Endodermal cell (in vitro differentiated cells): ENCODE measurements at regions not wholly inside any gene's neighbourhood (a gene's known extent, or its start where the extent isn't known, plus 50 kb on each side); places are given as distances from the start of the nearest gene placed in this dataset.

Experiments used
- DNase-seq: peaks from one replicate; pipeline ENCODE4 v3.0.0-alpha.2; 2017
- H3K27ac ChIP-seq: 2 replicates; pipeline ENCODE4 v1.5.1; 2013; ENCODE audit warnings: mild to moderate bottlenecking, low read depth, low read length, moderate library complexity
- H3K27me3 ChIP-seq: 2 replicates; pipeline ENCODE4 v1.6.1; 2013; ENCODE audit warnings: mild to moderate bottlenecking, low read length, moderate library complexity; ENCODE audit not compliant: insufficient read depth, control insufficient read depth, poor library complexity, severe bottlenecking
- H3K36me3 ChIP-seq: 2 replicates; pipeline ENCODE4 v1.7.0; 2013; ENCODE audit warnings: mild to moderate bottlenecking, low read length, moderate library complexity; ENCODE audit not compliant: control insufficient read depth, insufficient read depth
- H3K4me1 ChIP-seq: one replicate; pipeline ENCODE4 v1.7.0; 2013; ENCODE audit warnings: low read length; ENCODE audit not compliant: control insufficient read depth, insufficient read depth
- H3K4me3 ChIP-seq: 2 replicates; pipeline ENCODE4 v1.5.1; 2013; ENCODE audit warnings: mild to moderate bottlenecking, low read length, moderate library complexity
- H3K9ac ChIP-seq: 2 replicates; pipeline ENCODE4 v1.6.1; 2013; ENCODE audit warnings: mild to moderate bottlenecking, low read length, moderate library complexity; ENCODE audit not compliant: poor library complexity, severe bottlenecking; ENCODE audit errors: extremely low read depth
- H3K9me3 ChIP-seq: 2 replicates; pipeline ENCODE4 v1.6.1; 2013; ENCODE audit warnings: mild to moderate bottlenecking, low read length, moderate library complexity; ENCODE audit not compliant: control insufficient read depth
- H3K27ac Mint-ChIP-seq: 2 replicates; pipeline ENCODE4 v1.8.0; 2020; ENCODE audit warnings: mixed read lengths
- H3K27me3 Mint-ChIP-seq: 2 replicates; pipeline ENCODE4 v1.8.0; 2021; ENCODE audit warnings: mild to moderate bottlenecking, mixed read lengths; ENCODE audit not compliant: insufficient read depth
- H3K36me3 Mint-ChIP-seq: 2 replicates; pipeline ENCODE4 v1.8.0; 2020; ENCODE audit warnings: low read depth, mixed read lengths
- H3K4me1 Mint-ChIP-seq: 2 replicates; pipeline ENCODE4 v1.8.0; 2020; ENCODE audit warnings: mixed read lengths
- H3K4me3 Mint-ChIP-seq: 2 replicates; pipeline ENCODE4 v1.8.0; 2020; ENCODE audit warnings: mild to moderate bottlenecking, moderate library complexity, mixed read lengths
- H3K9me3 Mint-ChIP-seq: 2 replicates; pipeline ENCODE4 v1.8.0; 2020; ENCODE audit warnings: mild to moderate bottlenecking, mixed read lengths
- CTCF ChIP-seq: fragments of 200-600 bp; sonication (generic); conservative IDR thresholded peaks from 2 replicates; pipeline ENCODE4 v1.5.0; 2021; ENCODE audit warnings: antibody characterized with exemption, mild to moderate bottlenecking
- WGBS, 2 experiments: methylation state at CpG; one replicate each; pipeline versions ENCODE4 v1.1.5 to v1.1.7; 2013; ENCODE audit warnings: missing lambda C conversion rate in 2 of 2, mixed read lengths in 1 of 2; ENCODE audit not compliant: insufficient coverage in 1 of 2, insufficient read length in 1 of 2; 5-methylcytosine and 5-hydroxymethylcytosine counted together

DNA sequence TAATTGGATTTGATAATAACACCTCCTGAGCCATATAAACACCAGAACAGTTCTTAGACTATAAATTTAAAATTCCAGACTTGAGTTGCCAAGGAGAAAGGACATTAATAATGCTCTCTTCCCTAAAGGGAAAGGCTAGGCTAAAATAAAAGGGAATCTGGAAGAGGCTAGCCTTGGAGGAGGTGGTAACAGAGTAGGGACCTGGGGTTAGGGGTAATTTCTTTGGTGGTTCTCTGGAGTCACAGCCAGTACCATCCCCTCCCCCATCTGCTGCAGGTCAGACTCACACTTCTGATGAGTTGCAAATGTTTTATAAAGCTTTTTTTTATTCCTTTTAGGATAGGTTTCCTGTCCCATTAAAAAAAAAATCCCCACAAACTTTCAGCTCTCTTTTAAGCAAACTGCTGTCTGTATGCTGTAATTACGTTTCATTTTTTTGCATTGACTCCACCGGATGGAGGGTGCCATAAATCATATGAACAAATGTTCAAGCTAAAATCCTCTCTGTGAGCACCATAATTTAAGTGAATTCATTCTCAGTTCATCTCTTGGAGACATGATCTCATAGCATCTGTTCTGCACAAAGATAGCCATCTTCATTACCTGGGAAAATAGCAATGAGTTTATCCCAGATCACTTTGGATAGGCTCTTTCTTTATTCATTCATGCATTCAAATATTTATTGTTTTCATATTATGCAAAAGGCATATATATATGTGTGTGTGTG is 379.6 kb downstream of the TTLL7 start:
- Mint-ChIP-seq H3K4me1 (peaks cover 8% of the 10 kb centered on the region), H3K27ac (no peak overlapping the region), H3K36me3 (no peaks in the 10 kb centered on the region), H3K9me3 (no peaks in the 10 kb centered on the region), H3K27me3 (peaks cover 13% of the 10 kb centered on the region), H3K4me3 (no peak overlapping the region)
- H3K9ac ChIP-seq = no peak overlapping the region
- no peak for DNase-seq
- WGBS, 2 experiments = 88 to 94% methylated on average over 2 of the region's 2 CpGs
- H3K36me3 ChIP-seq = no peaks in the 10 kb centered on the region
- H3K27me3 ChIP-seq = peaks cover 21% of the 10 kb centered on the region
- no peaks in the 10 kb centered on the region for H3K9me3 ChIP-seq
- no peak overlapping the region for H3K4me3 ChIP-seq
- H3K27ac ChIP-seq = no peak overlapping the region
- TF ChIP-seq CTCF = no peak
- H3K4me1 ChIP-seq = no peaks in the 10 kb centered on the region

- Histone ChIP-seq H3K9me3 (no peaks in the 10 kb centered on the region), H3K36me3 (no peaks in the 10 kb centered on the region), H3K9ac (no peak overlapping the region), H3K27me3 (peaks cover 9% of the 10 kb centered on the region), H3K4me3 (no peak overlapping the region), H3K27ac (no peak overlapping the region), H3K4me1 (no peaks in the 10 kb centered on the region)
- H3K36me3 Mint-ChIP-seq = no peaks in the 10 kb centered on the region
- no peak for DNase-seq
- H3K27me3 Mint-ChIP-seq = peaks cover 9% of the 10 kb centered on the region
- TF ChIP-seq CTCF = no peak
- H3K9me3 Mint-ChIP-seq = no peaks in the 10 kb centered on the region
- no peak overlapping the region for H3K27ac Mint-ChIP-seq
- peaks cover 8% of the 10 kb centered on the region for H3K4me1 Mint-ChIP-seq
- no peak overlapping the region for H3K4me3 Mint-ChIP-seq
- 92 to 97% methylated on average over 7 of the region's 7 CpGs for WGBS, 2 experiments
Measured at GRCh38 chr1:83617883-83618282, 381.0 kb downstream of the TTLL7 start.

DNA sequence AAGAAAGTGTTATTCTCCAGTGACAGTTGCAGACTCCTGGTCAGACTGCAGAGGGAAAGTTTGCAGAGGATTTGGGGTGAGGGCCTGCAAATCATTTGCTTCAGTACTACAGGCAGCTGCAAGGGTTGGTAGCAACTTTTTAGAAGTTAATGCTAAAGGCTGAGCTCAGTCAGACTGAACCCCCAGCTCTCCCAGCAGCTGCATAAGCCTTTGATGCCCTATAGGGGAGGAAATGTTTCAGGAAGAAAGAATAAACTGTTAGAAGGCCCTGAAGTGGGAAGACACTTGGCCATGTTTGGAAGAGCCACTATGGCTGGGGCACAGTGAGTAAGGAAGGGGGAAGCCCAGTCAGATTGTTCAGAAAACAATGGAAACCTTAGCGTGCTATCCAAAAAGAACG is 383.6 kb downstream of the TTLL7 start:
- Histone ChIP-seq H3K27ac (no peak overlapping the region), H3K9ac (no peak overlapping the region), H3K4me1 (no peaks in the 10 kb centered on the region), H3K9me3 (no peaks in the 10 kb centered on the region), H3K27me3 (no peaks in the 10 kb centered on the region), H3K36me3 (no peaks in the 10 kb centered on the region), H3K4me3 (no peak overlapping the region)
- Mint-ChIP-seq H3K4me3 (no peak overlapping the region), H3K4me1 (peaks cover 8% of the 10 kb centered on the region), H3K36me3 (no peaks in the 10 kb centered on the region), H3K27ac (no peak overlapping the region), H3K27me3 (peaks cover 2% of the 10 kb centered on the region), H3K9me3 (no peaks in the 10 kb centered on the region)
- TF ChIP-seq CTCF = no peak
- WGBS, 2 experiments = 81% methylated on average over 2 of the region's 2 CpGs; no CpG with 5 or more reads in 1 of the 2 experiments
- no peak for DNase-seq
